NCI-H82 (cell line): ENCODE measurements at regions not wholly inside any gene's neighbourhood (a gene's known extent, or its start where the extent isn't known, plus 50 kb on each side); places are given as distances from the start of the nearest gene placed in this dataset.
A peak's percentile ranks its signal among the peaks of the same experiment; 100 is the strongest.
"Not testable (repeated sequence)": the region's sequence is repeated elsewhere in the genome, so short reads cannot be mapped to it uniquely, and the experiment has no call there.

Source experiments
- DNase-seq: peaks from one replicate; lab custom pipeline; 2025; lab: John Stamatoyannopoulos, UW

GRCh38 chr22:22697377-22698117 is 53.1 kb downstream of the GGTLC2 start:
- no peak for DNase-seq

GRCh38 chr22:22698263-22698750 is 53.9 kb downstream of the GGTLC2 start:
- no peak for DNase-seq

- no peak for DNase-seq
These were observed 56.2 kb downstream of the GGTLC2 start for GRCh38 chr22:22700631-22701030.

GRCh38 chr22:22701557-22701956 is 57.1 kb downstream of the GGTLC2 start:
- not testable (repeated sequence) for DNase-seq

- DNase-seq = no peak
These were observed 58.1 kb downstream of the GGTLC2 start for GRCh38 chr22:22702237-22703202.

- no peak for DNase-seq
These were observed 58.8 kb downstream of the GGTLC2 start for GRCh38 chr22:22703203-22703570.

GRCh38 chr22:22703715-22704114 is 59.3 kb downstream of the GGTLC2 start:
- DNase-seq = no peak

- DNase-seq = no peak
These were observed 59.9 kb downstream of the GGTLC2 start for GRCh38 chr22:22704156-22704946.

GRCh38 chr22:22705328-22706100 is 61.1 kb downstream of the GGTLC2 start:
- DNase-seq = no peak

- DNase-seq = no peak
These were observed 62.0 kb downstream of the GGTLC2 start for GRCh38 chr22:22706253-22706915.

- peak; percentile 29 for DNase-seq
These were observed 65.5 kb downstream of the GGTLC2 start for GRCh38 chr22:22709719-22710445.

GRCh38 chr22:22710719-22711531 is 66.5 kb downstream of the GGTLC2 start:
- DNase-seq = peak; percentile 58

- DNase-seq = no peak
These were observed 67.1 kb downstream of the GGTLC2 start for GRCh38 chr22:22711532-22711913.

GRCh38 chr22:22712092-22712658 is 67.8 kb downstream of the GGTLC2 start:
- DNase-seq = no peak

- DNase-seq = no peak
These were observed 68.4 kb downstream of the GGTLC2 start for GRCh38 chr22:22712666-22713365.

GRCh38 chr22:22713416-22713815 is 69.0 kb downstream of the GGTLC2 start:
- DNase-seq = no peak

- no peak for DNase-seq
These were observed 70.4 kb downstream of the GGTLC2 start for GRCh38 chr22:22714600-22715335.
